Thyroid gland (tissue), 4 donors: ENCODE measurements at regions not wholly inside any gene's neighbourhood (a gene's known extent, or its start where the extent isn't known, plus 50 kb on each side); places are given as distances from the start of the nearest gene placed in this dataset.

ENCODE experiments used
- CTCF ChIP-seq, 6 experiments: fragments of 200-600 bp in 3 of 6; fragments of 450-650 bp in 3 of 6; sonication (generic) in 3 of 6; IDR thresholded peaks; one replicate each; pipeline ENCODE4 v1.5.1; 2016 to 2019; ENCODE audit warnings: antibody characterized with exemption in 6 of 6, mild to moderate bottlenecking in 2 of 6, inconsistent platforms in 1 of 6, moderate library complexity in 1 of 6
- POLR2A ChIP-seq, 2 donors: fragments of 450-650 bp; IDR thresholded peaks; one replicate each; pipeline ENCODE4 v1.6.1; 2017; ENCODE audit warnings: antibody characterized with exemption in 2 of 2, mild to moderate bottlenecking in 2 of 2, moderate library complexity in 1 of 2

GRCh38 chr5:39505363-39505762 is 80.6 kb upstream of the DAB2 start:
- TF ChIP-seq CTCF (IDR thresholded peaks at IDR 0.05): no peak
- TF ChIP-seq POLR2A (IDR thresholded peaks at IDR 0.05): no peak
